Activated CD8-positive, alpha-beta memory T cell treated with anti-CD3 and anti-CD28 coated beads, Interleukin-2, amount 50 U/mL, for 48 hours (primary cell): ENCODE measurements at regions not wholly inside any gene's neighbourhood (a gene's known extent, or its start where the extent isn't known, plus 50 kb on each side); places are given as distances from the start of the nearest gene placed in this dataset.
"Not testable (repeated sequence)": the region's sequence is repeated elsewhere in the genome, so short reads cannot be mapped to it uniquely, and the experiment has no call there.

ENCODE experiments used
- DNase-seq: peaks from one replicate; pipeline ENCODE4 v3.0.0-alpha.2; 2020

DNA sequence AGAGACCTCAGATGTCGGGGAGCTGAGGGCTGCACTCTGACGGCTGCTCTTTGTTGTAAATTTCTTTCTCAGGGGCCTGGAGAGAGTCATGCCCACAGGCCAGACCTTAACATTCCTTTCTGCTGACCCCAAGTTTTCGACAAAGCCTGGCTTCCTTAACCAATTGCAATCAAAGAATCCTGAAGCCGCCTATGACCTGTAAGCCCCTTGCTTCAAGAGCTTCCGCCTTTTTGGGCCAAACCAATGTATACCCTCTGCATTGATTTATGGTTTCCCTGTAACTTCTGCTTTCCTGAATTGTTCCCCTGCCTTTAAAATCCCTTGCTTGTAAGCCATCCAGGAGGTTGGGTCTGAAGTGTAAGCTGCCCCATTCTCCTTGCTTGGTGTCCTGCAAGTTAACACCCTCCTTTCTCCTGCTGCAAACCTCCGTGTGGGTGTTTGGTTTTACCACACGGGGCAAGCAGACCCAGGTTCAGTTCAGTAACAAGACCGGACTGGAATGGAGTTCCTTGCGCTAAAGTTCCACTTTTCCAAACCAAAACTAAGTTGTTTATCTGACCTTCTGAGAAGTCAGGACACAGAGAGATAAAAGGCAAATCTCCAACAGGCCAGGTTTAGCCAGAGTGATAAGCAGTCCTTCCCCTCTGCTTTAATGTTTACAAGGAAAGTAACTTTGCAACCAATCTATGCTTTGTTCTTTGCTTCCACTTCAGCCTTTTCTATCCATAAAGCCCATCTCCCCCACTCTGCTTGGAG, 141.6 kb downstream of the KCNJ12 start:
- no peak for DNase-seq

DNA sequence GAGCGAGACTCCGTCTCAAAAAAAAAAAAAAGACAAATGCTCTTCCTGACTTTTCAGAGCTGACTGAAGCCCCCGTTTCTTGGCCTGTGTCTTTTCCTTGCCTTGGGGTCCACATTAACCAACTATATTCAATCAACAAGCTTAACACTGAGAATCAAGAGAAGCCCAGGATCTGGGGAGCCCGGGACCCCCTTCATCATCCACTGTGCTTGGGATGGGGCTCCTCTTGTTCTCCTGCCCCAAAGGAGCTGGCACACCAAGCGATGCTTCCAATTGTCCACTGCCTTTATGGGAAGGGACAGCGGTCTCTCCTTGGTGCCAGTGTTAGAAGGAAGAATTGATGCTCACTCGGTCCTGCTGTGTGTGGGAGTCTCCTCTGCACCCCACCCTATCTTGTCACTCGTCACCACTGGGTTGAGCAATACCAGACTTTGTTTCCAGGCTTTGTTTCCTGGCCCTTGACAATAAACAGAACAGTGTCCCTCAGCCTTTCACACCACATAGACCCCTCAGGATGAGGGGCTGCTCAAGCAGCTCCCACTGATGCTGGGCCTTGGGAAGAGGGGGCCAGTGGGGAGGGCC, 146.7 kb downstream of the KCNJ12 start:
- no peak for DNase-seq

DNA sequence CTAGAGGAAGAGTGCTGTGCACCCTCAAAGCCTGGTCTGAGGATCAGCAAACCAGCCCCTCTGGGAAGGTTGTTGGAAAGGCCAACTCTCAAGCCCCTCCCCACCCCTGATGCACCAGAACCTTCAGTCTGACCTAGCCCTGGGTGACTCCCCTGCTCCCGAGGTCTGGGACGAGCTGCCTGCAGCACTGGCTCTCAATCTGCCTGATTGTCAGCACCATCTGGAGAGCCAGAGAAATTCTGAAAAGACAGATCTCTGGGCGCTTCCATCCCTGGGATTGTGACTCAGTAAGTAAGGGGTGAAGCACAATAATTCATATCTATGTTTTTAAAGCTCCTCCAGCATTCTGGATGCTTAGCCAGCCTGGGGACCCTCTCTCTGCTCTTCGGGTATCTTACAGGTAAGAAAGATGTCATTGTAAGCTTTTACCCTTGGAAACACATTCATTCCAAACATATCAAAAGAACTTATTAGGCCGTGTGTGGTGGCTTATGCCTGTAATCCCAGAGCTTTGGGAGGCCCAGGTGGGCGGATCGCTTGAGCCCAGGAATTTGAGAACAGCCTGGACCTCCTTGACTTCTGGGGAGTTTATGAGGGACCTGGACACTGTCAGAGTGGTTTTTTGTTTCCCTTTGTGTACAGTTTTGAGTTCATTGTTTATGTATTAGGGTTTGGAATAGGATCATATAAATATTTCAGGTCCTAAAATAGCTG, 147.5 kb downstream of the KCNJ12 start:
- no peak for DNase-seq

DNA sequence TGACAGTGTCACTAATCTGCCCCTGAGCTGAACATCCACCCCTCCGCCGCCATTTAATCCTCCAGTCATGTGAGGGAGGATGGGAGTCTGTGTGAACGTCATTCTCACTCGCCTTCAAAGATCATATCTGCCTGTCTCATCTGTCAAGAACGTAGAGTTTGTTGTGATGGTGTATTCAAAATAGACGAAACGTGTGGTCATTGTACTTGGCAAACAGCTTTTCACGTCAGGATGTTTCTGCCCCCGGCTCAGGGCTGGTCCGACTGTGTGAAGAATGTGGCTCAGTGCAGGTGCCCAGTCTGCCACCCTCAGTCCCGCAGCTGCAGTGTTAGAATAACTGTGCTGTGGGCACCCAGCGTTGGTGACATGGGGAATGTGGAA, 148.0 kb downstream of the KCNJ12 start:
- DNase-seq = no peak

DNA sequence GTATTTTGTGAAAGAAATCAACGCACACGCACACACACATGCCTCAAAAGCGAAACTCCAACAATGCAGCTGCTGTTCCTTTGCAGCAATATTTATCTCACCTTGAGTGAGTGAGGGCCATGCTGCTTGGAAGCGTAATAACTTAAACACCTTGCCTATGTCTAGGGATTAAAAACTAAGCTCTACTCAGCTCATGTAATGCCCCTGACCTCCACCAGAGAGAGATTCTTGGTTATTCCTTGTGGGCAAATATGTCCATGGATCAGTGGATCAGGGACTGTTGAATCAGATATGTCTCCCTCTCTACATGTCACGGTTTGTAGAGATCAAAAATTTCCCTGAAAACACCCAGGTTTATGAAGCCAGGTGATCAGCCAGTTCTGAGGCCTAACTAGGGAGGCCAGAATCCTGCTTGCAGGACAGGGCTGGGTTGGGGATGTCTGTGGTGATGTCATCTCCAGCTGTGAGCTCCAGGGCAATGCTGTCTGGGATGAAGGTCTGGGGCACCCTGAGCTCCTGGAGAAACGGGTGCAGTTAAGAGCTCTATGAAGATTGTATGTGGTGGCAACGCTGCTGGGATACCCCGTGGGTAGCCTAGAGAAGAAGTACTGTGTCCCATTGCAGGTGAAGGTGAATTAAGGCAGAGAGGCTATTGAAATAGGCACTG, 149.4 kb downstream of the KCNJ12 start:
- DNase-seq = no peak

DNA sequence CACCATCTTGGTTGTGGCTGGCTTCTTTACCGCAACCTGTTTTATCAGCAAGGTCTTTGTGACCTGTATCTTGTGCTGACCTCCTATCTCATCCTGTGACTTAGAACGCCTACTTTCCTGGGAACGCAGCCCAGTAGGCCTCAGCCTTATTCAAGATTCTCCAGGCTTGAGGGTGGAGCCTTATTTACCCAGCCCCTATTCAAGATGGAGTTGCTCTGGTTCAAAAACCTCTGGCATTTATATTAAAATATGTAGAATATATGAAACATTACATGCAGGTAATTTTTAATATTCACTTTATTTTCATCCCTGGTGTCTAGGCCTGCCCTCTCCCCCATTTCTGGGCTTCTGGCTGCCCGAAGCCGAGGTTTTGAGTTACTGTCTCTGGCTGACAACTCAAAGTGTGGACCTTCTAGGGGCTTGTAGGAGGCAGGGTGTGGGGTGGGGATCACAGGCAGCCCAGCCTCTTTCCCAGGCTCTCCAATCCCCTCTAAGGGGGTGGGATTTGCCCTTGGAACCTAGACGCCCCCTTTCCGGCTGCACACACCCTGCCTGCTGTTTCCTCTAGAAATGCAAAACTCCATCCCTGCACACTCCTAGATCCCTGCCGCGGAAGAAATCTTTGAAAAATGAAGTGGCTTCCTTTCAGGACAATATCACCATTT, 152.0 kb downstream of the KCNJ12 start:
- no peak for DNase-seq

DNA sequence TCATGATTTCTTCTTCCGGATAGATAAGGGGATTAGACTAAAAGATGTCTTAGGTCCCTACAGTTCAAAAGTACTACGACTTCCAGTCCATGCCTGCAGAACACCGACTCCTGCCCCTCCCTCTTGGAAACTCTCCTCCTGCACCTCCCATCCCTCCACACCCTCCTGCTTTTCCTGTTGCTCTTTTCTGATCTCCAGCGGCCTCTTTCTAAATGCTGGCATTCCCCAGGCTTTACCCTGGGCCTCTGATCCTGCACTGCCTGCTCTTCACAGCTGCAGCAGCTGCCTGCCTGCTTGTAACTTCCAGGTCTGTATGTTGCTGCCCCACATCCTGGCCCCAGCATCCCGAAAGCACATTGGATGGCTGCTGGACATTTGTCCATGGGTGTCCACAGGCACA, 154.2 kb downstream of the KCNJ12 start:
- DNase-seq = no peak

DNA sequence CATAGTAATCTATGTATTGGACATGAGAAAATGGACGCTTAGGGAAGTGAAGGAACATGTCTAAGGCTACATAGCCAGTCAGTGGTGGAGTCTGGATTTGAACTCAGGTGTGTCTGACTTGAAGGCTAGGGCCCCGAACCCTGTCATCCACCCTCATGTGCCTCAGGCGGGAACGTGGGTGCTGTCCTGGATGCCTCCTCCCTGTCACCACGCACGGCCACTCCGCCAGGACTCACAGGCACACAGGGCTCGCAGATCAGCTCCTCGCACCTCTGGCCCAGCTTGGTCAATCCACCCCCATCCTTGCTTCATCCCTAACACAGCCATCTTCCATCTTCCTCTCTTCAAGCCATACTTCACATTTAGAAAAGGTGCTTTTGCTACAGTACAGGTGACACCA, 154.7 kb downstream of the KCNJ12 start:
- no peak for DNase-seq

DNA sequence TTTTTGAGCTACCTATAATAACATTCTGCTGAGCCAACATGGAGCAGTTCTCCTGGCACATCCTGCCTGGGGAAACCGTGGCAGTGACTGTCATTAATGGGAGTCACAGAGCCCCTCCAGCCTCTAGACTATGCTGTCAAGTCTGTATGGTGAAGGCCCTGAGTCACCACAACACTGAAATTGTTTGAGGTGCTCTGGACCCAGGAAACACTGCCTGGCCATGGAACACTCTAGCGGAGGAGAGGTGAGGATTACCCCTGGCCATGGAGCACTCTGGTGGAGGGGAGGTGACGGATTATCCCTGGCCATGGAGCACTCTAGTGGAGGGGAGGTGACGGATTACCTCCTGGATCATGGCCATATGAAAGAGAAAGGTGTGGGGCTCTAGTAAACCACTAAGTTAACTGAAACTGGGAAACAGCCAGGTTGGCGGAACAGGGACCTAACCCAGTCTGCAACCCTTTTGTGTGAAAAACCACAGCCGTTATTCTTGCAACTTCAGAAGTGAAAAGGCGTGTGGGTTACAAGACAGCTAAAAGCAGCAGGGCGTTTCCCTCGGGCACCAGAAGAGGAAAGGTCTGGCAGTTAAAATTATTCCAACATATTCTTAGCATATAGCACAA, 156.7 kb downstream of the KCNJ12 start:
- no peak for DNase-seq

DNA sequence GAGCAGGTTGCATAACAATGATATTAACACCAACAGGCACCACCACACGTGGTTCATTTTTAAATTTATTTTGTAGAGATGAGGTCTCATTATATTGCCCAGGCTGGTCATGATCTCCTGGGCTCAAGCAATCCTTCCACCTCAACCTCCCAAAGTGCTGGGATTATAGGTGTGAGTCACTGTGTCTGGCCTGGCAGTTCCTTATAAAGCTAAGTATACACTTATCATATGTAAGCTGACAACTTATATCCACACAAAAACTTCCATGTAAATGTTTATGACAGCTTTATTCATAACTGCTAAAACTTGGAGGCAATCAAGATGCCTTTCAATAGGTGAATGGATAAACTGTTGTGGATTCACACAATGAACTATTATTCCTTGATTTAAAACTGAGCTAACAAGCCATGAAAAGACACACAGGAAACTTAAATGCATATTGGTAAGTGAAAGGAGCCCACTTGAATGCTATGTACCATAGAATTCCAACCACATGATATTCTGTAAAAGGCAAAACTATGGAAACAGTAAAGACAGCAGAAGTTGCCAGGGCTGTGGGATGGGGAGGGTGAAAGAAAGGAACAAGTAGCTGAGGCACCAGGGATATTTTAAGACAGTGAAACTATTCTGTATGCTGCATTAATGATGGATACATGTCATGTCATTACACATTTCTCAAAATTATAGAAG, 156.5 kb upstream of the KCNJ18 start:
- DNase-seq = no peak

DNA sequence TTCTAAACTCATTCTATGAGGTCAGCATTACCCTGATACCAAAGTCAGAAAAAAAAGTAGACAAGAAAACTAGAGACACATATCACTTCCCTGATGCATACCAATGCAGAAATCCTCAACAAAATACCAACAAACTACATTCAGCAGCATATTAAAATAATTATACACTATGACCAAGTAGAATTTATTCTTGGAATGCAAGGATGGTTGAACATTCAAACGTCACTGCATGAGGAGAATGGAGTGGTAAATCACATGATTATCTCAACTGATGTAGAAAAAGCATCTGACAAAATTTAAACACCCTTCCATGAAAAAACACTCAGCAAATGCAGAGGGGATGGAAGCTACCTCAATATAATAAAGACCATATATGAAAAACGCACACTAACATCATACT, 155.0 kb upstream of the KCNJ18 start:
- DNase-seq = no peak

DNA sequence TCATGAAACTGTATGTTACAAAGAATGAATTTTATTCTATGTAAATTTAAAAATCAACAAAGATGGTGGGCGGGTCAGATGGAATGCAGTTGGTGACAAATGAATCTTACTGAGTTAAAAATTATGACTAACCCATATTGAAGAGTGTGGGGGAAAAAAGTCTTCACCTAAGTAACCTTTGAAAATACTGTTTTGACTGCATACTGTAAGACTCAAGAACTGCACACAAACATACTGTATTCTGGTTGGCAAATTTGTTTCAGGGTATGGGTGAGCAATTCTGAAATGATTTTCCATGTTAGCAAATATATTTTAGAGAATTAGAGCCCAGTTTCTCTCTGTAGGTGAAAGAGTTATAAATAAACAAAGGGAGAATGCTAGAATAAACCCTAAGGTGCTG, 153.7 kb upstream of the KCNJ18 start:
- no peak for DNase-seq

DNA sequence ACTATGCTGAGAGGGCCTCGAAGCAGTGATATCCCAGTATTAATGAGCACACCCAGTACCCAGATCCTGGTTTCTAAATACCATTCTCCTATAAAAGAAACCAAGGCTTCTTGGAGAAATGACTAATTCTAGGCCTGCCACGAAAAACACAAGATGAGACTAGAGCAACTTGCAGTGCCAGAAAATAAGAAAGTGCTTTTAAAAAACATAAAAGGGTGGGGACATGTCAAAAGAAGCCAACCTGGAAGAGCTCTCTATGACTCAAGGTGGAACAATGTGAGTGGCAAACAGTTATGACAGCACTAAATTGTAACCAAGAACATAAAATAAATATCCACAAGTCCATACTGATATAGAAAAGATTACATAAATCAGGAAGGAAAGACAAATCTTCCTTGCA, 153.2 kb upstream of the KCNJ18 start:
- no peak for DNase-seq

DNA sequence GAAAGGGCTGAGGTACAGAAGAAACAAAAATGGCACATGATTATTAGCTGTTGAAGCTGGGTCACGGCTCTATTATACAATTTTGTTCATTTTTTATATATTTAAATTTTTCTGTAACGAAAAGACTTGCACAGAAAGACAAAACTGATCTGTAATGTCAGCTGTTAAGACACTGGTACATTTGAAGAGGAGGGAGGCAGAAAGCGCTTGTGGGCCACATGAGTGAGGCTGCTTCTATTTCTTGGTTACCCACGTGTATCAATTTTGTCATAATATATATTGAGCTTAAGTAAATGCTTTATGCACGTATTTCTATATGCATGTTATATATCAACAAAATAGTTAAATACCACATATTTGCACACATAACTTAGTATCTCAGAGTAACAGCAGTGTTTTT, 151.8 kb upstream of the KCNJ18 start:
- no peak for DNase-seq

DNA sequence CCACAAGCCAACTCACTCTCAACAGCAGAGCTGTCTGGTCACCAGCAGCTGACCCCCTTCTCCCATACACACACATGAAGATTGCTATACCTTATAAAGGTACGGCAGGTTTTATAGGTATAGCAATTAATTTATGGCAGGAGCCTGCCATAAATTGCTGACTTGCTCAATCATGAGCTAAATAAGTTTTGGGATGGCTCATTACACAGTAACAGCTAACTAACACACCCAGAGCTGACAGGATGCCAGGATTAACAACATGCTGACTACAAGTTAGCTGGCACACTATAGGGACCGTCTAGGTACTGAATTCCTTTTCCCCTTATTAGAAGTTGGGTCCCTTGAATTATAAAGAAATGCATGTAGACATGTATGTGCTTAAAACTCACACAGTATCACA, 150.3 kb upstream of the KCNJ18 start:
- no peak for DNase-seq

DNA sequence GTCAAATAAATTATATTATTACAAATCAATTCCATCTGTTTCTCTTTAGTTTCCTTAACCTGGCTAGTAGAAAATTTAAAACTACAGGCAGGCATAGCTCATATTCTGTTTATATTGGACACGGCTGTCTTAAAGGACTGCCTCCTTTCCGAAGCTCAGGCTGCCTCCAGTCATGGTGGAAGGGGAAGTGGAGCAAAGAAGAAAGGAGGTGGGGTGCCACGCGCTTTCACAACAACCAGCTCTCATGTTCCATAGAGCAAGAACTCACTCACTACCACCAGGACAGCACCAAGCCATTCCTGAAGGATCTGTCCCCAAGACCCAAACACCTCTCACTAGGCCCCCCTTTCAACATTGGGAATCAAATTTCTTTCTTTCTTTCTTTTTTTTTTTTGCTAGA, 149.3 kb upstream of the KCNJ18 start:
- DNase-seq = no peak

DNA sequence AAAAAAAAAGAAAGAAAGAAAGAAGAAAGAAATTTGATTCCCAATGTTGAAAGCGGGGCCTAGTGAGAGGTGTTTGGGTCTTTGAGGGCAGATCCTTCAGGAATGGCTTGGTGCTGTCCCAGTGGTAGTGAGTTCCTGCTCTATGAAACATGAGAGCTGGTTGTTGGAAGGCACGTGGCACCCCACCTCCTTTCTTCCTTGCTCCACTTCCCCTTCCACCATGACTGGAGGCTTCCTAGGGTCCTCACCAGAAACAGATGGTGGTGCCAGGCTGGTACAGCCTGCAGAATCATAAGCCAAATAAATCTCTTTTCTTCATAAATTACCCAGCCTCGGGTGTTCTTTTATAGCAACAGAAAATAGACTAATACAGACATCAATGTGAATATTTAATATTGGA, 147.3 kb upstream of the KCNJ18 start:
- no peak for DNase-seq

DNA sequence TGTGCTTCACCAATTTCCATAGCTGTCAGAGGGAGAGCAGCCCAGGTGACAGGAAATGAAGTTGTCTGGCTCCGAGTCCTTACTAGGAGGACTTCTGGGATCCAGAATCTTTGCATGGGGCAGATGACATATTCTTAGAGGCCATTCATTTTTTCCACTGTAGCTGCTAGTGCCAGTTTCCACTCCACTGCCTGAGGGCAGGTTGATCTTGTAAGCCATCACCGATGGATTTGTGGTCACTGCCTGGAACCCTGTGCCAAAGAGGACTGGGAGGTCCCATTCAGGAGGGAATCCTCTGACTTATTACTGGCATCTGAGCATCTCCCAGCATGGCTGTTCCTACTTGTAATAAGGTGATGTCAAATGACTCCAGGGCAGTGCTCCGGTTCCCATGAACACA, 144.1 kb upstream of the KCNJ18 start:
- DNase-seq = no peak

DNA sequence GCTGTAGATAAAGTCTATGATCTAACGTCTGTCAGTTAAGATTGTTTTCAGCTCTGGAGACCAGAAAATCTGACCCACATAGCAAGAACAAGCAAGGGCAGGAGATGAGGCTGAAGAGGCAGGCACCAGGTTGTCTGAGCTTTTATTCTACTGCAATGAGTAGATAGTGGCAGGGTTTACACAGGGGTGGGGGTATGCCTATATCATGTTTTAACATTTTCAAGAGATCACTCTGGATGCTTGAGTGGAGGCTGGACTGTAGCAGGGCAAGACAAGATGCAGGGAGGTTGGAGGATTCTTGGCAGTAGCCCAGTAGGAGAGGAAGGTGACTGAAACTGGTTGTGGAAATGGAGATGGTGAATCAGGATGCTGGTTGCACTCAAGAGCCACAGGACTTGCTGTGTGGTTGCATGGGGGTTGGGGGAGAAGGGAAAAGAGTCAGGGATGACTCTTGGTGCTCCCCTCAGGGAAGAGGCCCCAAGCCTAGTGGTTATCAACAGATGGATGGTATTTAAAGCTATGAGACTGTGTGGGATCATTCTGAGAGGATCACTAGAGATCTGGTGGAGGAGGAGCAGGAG, 143.1 kb upstream of the KCNJ18 start:
- peak; percentile 63 for DNase-seq

DNA sequence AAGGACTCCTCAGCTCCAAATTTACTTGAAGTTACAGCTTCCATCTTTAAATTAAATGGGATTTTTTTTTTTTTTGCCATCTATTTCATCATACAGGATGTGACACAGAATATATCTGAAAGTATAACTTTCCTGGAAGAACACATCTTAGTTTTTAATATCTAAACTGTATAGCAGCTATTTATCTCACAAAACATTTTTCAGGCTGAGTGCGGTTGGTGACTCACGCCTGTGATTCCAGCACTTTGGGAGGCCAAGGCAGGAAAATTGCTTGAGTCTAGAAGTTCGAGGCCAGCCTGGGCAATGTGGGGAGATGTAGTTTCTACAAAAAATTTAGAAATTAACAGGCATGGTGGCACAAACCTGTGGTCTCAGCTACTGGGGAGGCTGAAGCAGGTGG, 142.3 kb upstream of the KCNJ18 start:
- not testable (repeated sequence) for DNase-seq

DNA sequence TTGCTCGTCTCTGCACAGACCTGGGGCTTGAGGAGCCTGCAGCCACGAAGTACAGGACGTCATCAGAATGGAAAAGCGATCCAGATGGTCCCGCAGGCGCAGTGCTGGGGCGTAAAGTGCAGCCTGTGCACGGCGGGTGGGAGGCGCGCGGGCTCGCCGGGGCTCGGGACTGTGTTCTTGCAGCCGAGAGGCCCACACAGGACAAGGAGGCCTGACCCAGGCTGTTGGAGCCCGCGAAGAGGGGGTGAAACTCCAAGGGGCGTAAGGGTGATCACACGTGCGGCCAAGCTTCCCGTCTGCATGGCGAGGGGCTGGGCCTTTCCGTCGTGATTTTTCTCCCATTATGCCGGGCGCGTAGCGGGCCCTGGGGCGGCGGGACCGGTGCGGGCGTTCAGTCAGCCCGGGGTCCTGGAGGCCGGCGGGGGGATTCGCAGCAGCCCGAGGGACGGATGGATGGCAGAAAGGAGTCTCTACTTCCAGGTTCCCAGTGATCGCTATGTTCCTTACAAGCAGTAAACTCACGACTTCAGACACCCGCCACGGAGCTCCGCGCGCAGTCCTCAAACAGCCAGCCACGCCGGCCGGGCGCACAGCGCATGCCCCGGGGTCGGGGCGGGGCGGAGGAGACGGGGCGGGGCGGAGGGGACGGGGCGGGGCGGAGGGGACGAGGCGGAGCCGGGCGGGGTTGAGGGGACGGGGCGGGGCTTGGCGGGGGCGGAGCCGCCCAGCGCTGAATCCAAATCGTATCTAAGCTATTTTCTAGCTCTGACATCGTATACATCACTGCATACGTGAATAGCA, 141.0 kb upstream of the KCNJ18 start:
- DNase-seq = peak; percentile 92
